DMS79 (cell line): ENCODE measurements at regions not wholly inside any gene's neighbourhood (a gene's known extent, or its start where the extent isn't known, plus 50 kb on each side); places are given as distances from the start of the nearest gene placed in this dataset.
"Not testable (repeated sequence)": the region's sequence is repeated elsewhere in the genome, so short reads cannot be mapped to it uniquely, and the experiment has no call there.

Experiments used
- DNase-seq: peaks from one replicate; lab custom pipeline; 2025; lab: John Stamatoyannopoulos, UW

- DNase-seq, result not testable (repeated sequence)
These were observed 433.1 kb upstream of the WWC1 start for GRCh38 chr5:167858186-167858855.

DNA sequence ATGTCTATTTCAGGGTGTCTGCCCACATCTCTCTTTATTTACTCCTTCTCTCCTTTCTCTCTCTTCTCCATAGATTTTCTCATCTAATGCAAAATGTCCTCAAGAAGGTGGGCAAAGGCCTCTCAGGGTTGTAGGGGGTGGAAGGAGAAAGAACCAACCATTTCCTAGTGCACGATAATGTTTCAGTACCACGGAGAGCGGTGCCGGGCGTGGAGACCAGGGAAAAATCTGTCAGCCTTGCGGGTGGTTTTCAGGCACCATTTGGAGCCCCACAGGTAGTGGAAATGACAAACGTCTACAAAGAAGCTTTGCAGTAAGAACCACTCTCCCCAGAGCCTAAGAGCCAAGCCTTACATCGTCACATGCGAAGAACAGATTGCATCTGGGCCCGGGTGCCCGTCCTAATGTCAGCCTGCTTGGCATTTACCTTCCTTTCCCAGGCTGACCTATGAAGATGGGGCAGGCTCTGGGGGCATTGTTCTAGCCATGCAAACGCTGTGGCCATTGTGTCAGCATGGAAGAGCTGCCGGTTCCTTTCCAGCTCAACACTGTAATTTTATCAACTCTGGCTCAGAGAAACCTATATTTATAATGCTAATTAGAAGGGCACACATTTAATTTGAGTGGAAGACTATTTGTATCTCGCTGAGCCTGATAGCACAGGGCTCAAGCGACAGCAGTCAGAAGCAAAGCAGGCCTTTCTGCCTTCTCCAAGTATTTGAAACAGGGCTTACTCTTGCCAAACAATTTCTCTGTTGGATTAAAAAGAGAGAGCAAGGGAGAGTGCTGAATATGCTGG lies 430.1 kb upstream of the WWC1 start:
- DNase-seq, result no peak

DNA sequence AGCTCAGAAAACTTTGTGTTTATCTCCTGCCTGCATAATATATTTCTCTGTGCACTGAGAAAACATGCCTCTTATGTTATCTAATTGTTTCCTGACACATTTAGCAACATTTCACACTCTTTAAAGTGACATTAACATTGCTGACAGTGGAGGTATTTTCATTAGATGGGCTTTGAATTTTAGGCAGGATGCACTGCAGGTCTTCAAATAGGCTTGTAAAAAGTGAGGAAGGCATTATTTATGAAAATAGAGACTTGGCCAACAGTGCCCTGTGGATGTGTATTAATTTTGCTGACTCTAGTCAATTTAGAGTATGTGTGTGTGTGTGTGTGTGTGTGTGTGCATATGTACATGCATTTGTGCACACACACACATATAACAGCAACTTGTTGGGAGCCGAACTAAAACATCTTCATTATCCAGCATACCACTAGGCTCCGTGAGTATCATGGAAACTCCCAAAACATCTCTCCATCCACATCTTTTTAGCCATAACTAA lies 429.5 kb upstream of the WWC1 start:
- DNase-seq, result no peak

DNA sequence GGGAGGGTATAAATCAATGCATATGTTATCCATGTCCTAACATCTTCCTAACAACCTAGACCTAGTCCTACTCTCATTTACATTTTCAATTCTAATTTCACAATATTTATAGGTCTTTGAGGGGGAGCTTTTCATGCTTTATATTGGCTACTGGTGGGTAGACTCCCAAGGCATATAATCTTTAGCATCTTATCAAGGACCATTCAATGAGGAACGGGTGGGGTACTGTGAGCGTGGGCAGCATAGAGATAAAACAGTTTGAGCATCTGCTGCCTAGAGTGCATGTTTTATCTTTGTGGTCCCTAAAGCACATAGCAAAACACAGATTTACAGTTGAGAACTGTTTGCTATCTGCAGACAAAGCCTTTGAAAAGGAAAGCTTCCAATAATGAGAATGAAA lies 427.6 kb upstream of the WWC1 start:
- no peak for DNase-seq

DNA sequence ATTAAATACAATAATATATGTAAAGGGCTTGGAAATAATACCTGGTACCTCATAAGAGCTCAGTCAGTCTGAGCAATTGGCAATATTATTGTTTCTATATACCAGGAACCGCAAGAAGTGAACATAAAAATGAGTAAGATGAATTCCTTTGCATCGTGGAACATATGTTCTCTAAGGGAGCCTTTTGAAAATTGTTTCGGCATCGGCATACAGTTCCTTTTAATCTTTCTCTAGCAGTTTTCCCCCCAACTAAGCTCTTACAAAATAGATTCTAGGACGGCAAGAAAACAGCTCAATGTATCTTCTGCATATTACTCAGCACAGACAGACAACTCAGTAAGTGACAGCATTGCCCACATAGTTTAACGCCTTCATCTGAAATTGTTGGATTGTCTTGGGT lies 426.6 kb upstream of the WWC1 start:
- no peak for DNase-seq

DNA sequence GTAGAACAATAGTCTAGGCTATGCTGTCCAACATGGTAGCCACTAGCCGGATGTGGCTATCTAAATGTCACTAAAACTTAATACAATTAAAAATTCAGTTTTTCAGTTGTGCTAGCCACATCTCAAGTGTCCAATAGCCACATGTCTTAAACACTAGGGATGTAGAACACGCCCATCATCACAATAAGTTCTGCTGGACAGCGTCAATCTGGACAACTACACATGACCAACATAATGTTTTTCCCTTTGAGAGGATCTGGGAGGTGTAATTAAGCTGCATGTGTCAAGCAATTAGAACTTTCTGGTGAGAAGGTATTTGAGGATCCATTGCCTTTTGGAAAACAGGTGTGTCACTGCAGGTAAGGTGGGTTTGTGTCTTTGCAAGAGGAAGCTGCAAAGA lies 424.6 kb upstream of the WWC1 start:
- no peak for DNase-seq

DNA sequence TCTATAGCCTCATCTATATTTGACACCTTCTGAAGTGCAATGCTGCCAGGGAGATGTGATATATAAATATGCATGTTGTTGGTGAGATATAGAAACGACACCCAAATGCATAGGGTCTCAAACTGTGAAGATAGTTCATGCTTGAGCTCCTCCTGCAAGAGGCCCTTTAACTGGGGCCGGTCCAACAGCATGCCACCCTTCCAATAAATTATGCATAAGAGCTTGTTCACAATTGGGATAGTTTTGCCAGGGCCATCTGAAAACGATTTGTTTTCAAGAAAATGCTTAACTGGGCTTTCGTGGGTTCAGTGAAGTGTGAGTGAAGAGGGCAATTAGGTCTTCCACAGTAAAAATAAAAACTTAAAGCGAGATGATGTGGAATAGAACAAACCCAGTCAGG lies 424.2 kb upstream of the WWC1 start:
- DNase-seq, result no peak

DNA sequence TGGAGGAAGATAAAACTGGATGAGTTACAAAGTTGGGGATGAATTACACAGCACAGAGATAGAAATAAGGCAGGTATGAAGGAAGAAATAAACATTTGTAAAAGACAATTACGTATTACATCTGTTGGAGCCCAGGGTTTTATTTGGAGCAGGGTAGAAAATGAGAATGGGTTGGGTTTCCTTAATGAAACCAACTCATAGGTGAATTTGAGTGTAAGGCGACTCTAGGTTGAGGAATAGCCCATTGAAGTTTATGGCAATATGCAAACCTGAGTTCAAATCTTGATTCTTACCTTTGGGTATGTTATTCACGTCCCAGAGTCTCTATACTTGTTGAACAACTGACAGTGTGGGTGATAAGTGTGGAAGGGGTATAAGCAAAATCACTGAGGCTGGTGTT lies 422.3 kb upstream of the WWC1 start:
- DNase-seq, result no peak

GRCh38 chr5:167870055-167870454 lies 421.4 kb upstream of the WWC1 start:
- no peak for DNase-seq

DNA sequence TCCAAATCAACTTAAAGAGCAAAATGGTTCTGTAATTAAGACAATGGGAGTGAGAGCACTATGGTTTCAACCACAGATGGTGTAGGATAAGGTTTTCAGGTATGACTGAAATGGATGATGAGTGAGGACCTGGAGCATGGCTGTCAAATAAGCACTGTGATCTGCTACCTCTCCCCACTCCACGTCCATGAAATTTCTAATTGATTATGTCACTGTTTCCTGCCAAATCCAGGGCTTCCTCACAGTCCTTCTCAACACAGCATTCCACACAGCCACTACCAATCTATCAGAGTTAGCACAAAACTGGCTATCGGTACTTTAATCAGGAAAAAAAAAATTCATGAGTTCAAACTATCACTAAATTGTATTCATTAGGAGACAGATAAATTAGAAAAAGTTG lies 420.4 kb upstream of the WWC1 start:
- no peak for DNase-seq

GRCh38 chr5:167872791-167873190 lies 418.7 kb upstream of the WWC1 start:
- DNase-seq, result no peak

DNA sequence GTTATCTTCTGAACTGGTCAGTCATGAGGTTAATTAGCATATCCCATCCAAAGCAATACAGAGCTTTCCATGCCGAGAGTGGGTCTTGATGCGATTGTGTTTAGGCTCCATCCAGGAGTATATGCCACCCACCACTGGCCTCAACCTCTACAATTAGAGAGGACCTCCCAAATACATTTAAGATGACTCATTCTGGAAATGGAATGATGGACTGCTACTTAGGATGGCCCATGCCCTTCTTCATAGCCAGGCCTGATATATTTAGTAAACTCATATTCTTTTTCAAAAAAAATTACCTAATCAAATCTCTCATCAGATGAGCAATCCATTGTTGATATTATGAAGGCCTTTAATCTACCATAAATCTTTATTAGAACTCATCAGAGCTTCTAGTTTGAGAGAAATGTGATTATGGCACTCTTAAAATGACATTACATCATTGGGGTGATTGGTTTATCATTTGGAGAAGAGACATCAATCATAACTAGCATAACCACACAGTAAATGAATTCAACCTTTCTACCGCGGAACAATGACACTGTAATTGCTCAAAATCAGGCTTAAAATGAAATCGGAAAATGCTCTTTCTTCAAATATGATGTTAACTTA lies 414.2 kb upstream of the WWC1 start:
- DNase-seq, result no peak

- DNase-seq, result no peak
These were observed 413.5 kb upstream of the WWC1 start for GRCh38 chr5:167877924-167878323.

DNA sequence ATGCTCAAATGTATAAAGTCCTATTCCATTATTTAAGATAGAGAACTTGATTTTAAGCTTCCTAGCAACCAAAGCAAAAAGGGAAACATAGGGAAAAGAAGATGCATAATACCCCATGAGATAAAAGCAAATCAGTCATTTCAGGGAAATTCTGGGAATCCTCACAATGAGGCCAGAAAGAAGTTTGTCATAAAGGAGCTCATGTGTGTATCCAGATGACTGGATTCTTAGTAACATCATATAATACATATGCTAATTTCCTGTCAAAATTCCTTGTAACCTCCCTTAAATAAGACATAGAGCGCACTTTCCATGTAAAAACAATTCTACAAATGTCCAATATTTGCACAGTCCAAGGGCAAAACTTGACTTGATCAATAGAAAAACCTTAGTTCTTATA lies 411.0 kb upstream of the WWC1 start:
- no peak for DNase-seq

GRCh38 chr5:167881041-167881440 lies 410.4 kb upstream of the WWC1 start:
- DNase-seq, result no peak

- DNase-seq, result no peak
These were observed 405.2 kb upstream of the WWC1 start for GRCh38 chr5:167886196-167886595.

DNA sequence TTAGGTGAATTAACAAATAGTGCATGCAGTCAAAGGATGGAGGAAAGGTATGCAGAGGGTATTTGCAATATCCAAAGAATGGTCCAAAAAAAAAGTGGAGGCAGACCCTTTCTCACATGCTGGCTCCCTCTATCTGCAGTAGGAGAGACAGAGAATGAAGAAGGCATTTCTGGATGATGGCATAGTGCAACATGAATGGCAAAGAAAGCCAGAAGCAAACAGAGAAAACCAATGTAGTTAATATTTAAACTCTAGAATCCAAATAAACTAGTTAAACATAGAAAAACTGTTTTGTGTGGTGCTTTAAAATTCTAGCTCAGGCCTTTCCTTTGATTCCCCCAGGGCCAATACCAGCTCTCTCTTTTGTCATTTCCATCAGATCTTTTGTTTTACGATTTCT lies 403.1 kb upstream of the WWC1 start:
- no peak for DNase-seq

DNA sequence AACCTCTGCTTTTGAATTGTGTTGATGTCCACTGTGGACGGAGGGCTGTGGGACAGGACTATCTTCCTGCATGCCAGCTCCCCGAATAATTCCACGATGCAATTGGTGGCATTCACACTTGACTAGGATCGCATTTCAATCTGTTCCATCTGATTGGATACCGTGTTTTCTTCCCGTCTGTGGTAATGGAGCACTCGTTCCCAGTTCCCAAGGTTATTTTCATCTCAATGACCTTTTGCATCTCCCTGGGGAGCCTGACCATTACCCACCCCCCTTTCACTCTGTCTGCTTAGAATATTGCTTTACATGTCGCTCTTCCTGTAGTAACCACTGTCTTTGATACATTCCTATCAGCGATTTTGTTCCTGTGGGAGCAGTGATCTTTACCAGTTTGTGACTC lies 402.2 kb upstream of the WWC1 start:
- no peak for DNase-seq

DNA sequence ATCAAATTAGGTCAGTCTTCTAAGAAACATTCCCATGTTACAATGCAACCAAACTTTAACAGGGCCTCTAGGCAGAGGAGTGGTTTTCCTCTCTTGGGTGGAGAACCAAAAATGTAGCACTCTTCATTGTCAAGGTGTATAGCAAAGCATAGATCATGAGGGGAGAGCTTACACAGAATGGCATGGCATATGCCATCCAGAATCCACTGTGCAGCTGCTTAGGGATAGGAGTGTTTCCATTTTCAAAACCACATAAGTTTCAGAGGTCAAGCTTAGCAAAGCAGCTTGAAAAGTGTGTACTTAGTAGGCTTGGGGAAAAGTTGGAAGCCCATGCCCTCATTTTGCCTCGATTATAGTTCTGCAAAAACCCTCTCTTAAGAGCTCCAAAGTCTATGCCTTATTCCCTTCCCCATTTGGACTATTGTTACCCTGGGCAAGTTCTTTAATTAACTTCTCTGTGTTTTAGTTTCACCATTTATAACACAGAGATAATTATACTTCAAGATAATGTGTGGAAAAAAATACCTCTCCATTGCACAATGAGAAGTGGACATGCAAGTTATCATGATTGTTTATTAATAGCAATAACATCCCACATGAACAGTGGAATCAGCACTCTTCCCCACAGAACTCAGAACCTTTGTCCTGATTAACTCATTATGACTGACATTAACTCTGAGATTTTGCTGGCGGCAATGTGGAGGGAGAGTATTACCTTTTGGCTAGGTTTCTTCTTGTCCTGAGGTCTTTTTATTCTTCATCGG lies 398.9 kb upstream of the WWC1 start:
- DNase-seq, result no peak

GRCh38 chr5:167893271-167893670 lies 398.2 kb upstream of the WWC1 start:
- no peak for DNase-seq

DNA sequence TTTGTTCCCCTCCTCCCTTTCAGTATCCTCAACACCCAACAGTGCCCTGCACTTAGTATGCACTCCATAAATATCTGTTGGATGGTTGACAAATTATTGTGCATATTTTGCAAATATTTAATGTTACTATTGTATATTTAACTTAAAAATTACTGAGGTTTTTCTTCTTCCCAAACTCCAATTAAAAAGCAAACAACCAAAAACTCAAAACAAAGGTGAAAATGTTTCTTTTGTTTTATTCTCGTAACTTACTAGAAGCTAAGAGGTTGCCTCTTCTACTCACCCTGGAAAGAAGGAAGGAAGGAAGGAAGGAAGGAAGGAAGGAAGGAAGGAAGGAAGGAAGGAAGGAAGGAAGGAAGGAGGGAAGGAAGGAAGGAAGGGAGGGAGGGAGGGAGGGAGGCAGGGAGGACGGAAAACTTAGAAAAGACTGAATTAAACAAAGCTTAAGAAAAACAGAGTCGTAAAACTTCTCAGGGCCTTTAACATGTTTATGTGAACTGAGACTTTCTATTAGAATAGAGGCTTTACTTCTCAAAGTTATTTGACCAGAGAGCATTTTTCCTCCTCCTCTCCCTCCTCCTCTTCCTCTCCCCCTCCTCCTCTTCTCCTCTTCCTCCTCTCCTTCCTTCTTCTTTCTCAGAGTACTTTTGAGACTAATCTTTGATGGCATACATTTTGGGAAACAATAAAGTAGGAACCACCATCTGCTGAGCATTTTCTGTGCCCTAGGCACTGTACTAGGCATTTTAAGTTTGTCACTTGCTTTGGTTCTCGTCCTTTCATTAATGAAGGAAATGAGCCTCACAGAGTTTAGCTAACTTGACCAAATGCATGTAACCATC lies 396.6 kb upstream of the WWC1 start:
- DNase-seq, result no peak
